ENCODE measurements at regions not wholly inside any gene's neighbourhood (a gene's known extent, or its start where the extent isn't known, plus 50 kb on each side); places are given as distances from the start of the nearest gene placed in this dataset.

GRCh38 chr10:94043431-94043990 is 49.8 kb downstream of the PLCE1 start:
- no peak for DNase-seq (ENCODE audit: low read depth, low spot score)

- no peak for DNase-seq (ENCODE audit: low read depth, low spot score)
Observed at GRCh38 chr10:94046098-94046497, 52.4 kb downstream of the PLCE1 start.

GRCh38 chr10:94047293-94047692 is 53.6 kb downstream of the PLCE1 start:
- DNase-seq (ENCODE audit: low read depth, low spot score), result no peak

- DNase-seq (ENCODE audit: low read depth, low spot score), result no peak
Observed at GRCh38 chr10:94049911-94050310, 56.2 kb downstream of the PLCE1 start.

GRCh38 chr10:94052281-94052680 is 58.5 kb downstream of the PLCE1 start:
- no peak for DNase-seq (ENCODE audit: low read depth, low spot score)

GRCh38 chr10:94052866-94053791 is 59.4 kb downstream of the PLCE1 start:
- DNase-seq (ENCODE audit: low read depth, low spot score), result no peak

- no peak for DNase-seq (ENCODE audit: low read depth, low spot score)
Observed at GRCh38 chr10:94059178-94059883, 65.6 kb downstream of the PLCE1 start.

- DNase-seq (ENCODE audit: low read depth, low spot score), result no peak
Observed at GRCh38 chr10:94061026-94061425, 67.3 kb downstream of the PLCE1 start.

- DNase-seq (ENCODE audit: low read depth, low spot score), result no peak
Observed at GRCh38 chr10:94062611-94063010, 68.9 kb downstream of the PLCE1 start.

GRCh38 chr10:94065362-94065761 is 71.6 kb downstream of the PLCE1 start:
- no peak for DNase-seq (ENCODE audit: low read depth, low spot score)

GRCh38 chr10:94065787-94066186 is 72.1 kb downstream of the PLCE1 start:
- no peak for DNase-seq (ENCODE audit: low read depth, low spot score)

GRCh38 chr10:94066411-94066810 is 72.7 kb downstream of the PLCE1 start:
- DNase-seq (ENCODE audit: low read depth, low spot score), result no peak

- no peak for DNase-seq (ENCODE audit: low read depth, low spot score)
Observed at GRCh38 chr10:94069884-94070283, 76.2 kb downstream of the PLCE1 start.

- DNase-seq (ENCODE audit: low read depth, low spot score), result no peak
Observed at GRCh38 chr10:94074462-94074861, 80.7 kb downstream of the PLCE1 start.

- DNase-seq (ENCODE audit: low read depth, low spot score), result no peak
Observed at GRCh38 chr10:94075506-94075905, 81.8 kb downstream of the PLCE1 start.

GRCh38 chr10:94076325-94076841 is 82.7 kb downstream of the PLCE1 start:
- DNase-seq (ENCODE audit: low read depth, low spot score), result no peak

- no peak for DNase-seq (ENCODE audit: low read depth, low spot score)
Observed at GRCh38 chr10:94077042-94077441, 83.3 kb downstream of the PLCE1 start.

- DNase-seq (ENCODE audit: low read depth, low spot score), result no peak
Observed at GRCh38 chr10:94080108-94080507, 86.4 kb downstream of the PLCE1 start.

GRCh38 chr10:94083662-94084265 is 90.0 kb downstream of the PLCE1 start:
- DNase-seq (ENCODE audit: low read depth, low spot score), result no peak

GRCh38 chr10:94084344-94084743 is 90.6 kb downstream of the PLCE1 start:
- no peak for DNase-seq (ENCODE audit: low read depth, low spot score)

GRCh38 chr10:94085288-94085687 is 91.6 kb downstream of the PLCE1 start:
- DNase-seq (ENCODE audit: low read depth, low spot score), result no peak

All from activated naive CD8-positive, alpha-beta T cell treated with anti-CD3 and anti-CD28 coated beads, Interleukin-2, amount 50 U/mL, for 16 hours (primary cell).